ENCODE measurements at regions not wholly inside any gene's neighbourhood (a gene's known extent, or its start where the extent isn't known, plus 50 kb on each side); places are given as distances from the start of the nearest gene placed in this dataset.
A peak's percentile ranks its signal among the peaks of the same experiment; 100 is the strongest.

DNA sequence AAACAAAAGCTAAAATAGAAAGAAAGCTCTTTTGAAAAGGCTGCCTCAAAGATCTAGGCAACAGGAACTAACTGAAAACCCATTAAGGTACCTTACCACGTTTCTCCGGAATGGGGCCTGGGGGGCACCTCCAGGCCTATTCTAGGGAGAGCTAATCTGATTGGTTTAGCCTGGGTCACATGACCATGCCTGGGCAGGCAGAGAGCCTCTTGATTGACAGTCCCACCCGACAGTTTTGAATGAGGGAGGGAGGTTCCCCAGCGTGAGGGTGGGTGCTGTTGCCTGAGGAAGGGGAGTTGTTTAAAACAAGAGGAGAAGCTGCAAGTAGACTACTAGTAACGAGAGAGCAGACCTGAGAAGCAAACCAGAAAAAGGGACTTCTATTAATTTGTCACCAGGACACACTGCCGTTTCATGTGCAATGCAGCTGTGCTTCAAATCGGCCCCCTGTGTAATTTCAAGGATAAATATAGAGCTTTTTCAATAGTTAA, 143.4 kb upstream of the HS3ST2 start:
- no peak overlapping the region for H3K27ac ChIP-seq
- peak; percentile 40 to 84 for ATAC-seq
- H3K4me3 ChIP-seq: peak overlapping the region in 2 of 4 donors; percentile 6 to 26
- in situ Hi-C loops (cut with MboI; ENCODE audit: low sequenced_read_pairs in 4 of 4): loop anchor here in 1 of 4 donors (10.0 kb wide), 1 partner anchor 1496 kb away; no protein-coding TSS in a partner anchor
- H3K27me3 ChIP-seq: peaks cover 0 to 3% (median 0%) of the 10 kb centered on the region in 3 donors
- no peaks in the 10 kb centered on the region for H3K9me3 ChIP-seq
- peak; percentile 11 to 59 for DNase-seq
- TF ChIP-seq, protein P1, sequence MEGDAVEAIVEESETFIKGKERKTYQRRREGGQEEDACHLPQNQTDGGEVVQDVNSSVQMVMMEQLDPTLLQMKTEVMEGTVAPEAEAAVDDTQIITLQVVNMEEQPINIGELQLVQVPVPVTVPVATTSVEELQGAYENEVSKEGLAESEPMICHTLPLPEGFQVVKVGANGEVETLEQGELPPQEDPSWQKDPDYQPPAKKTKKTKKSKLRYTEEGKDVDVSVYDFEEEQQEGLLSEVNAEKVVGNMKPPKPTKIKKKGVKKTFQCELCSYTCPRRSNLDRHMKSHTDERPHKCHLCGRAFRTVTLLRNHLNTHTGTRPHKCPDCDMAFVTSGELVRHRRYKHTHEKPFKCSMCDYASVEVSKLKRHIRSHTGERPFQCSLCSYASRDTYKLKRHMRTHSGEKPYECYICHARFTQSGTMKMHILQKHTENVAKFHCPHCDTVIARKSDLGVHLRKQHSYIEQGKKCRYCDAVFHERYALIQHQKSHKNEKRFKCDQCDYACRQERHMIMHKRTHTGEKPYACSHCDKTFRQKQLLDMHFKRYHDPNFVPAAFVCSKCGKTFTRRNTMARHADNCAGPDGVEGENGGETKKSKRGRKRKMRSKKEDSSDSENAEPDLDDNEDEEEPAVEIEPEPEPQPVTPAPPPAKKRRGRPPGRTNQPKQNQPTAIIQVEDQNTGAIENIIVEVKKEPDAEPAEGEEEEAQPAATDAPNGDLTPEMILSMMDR (IDR thresholded peaks at IDR 0.05 in 4 of 5, conservative IDR thresholded peaks at IDR 0.05 in 1 of 5): no peak
- TF ChIP-seq POLR2A (IDR thresholded peaks at IDR 0.05): no peak
- intact Hi-C loops (cut with DNase I; ENCODE audit: low total_unique reads): no loop called here
- no peaks in the 10 kb centered on the region for H3K36me3 ChIP-seq
- peaks cover 4 to 16% of the 10 kb centered on the region in 2 donors for H3K4me1 ChIP-seq

DNA sequence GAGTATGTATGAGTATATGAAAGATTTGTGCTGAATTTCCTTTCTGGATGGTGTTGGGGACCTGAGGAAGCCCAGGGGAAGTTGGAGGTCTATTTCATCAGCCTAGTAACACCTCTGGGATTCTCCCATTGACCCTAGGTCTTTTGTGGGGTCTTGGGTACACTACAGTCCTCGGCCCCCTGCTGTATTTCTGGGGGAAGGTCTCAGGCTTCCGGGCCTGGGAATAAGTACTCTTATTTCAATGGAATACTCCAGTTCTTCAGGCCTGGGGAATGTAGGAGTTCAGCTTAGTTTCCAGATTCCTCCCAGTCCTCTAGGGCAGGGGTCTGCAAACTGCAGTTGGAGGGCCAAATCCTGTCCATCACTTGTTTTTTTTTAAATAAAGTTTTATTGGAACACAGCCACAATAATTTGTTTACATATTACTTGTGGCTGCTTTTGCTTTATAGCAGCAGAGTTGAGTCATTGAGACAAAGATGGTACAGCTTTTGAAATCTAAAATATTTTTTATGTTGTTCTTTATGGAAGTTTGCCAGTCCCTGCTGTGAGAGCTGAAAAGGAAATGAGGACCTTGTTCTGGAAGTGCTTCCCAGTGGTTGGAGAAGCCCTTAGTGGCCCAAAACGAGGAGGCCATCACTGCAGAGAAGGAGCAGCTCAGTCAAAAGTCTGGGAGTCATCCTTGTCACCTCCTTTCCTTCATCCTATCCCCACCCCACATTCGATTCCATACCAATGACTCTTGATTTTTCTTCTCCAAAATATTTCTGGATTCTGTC, 142.5 kb upstream of the HS3ST2 start:
- no peak overlapping the region for H3K27ac ChIP-seq
- H3K4me3 ChIP-seq: no peak overlapping the region
- peaks cover 4 to 16% of the 10 kb centered on the region in 2 donors for H3K4me1 ChIP-seq
- H3K27me3 ChIP-seq: no peaks in the 10 kb centered on the region
- no peaks in the 10 kb centered on the region for H3K9me3 ChIP-seq
- intact Hi-C loops (cut with DNase I; ENCODE audit: low total_unique reads) (no loop called here), in situ Hi-C loops (cut with MboI; ENCODE audit: low sequenced_read_pairs in 4 of 4) (loop anchor here in 1 of 4 donors (10.0 kb wide), 1 partner anchor 1497 kb away; no protein-coding TSS in a partner anchor)
- H3K36me3 ChIP-seq: no peaks in the 10 kb centered on the region
- TF ChIP-seq, protein P1 (IDR thresholded peaks at IDR 0.05 in 4 of 5, conservative IDR thresholded peaks at IDR 0.05 in 1 of 5): no peak
- no peak for TF ChIP-seq POLR2A (IDR thresholded peaks at IDR 0.05)
- ATAC-seq (no peak), DNase-seq (no peak)

DNA sequence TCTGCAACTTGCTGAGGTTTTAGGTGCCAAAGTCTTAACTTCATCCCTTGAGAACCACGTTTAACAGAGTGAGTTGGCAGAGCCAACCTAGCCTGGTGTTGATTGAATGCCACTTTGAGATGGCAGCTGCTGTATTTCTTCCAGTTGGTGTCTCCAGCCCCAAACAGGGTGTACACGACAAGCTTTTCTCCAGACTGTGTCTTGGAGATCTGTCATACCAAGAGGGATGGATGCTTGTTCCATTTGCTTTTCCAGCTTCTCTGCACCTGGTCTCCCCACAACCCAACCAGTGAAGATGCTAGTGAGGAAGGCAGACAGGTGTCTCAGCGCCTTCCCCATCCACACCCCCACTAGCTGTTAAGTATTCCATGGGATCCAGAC, 141.1 kb upstream of the HS3ST2 start:
- in situ Hi-C loops (cut with MboI; ENCODE audit: low sequenced_read_pairs in 4 of 4): loop anchor here in 1 of 4 donors (10.0 kb wide), 1 partner anchor 1498 kb away; no protein-coding TSS in a partner anchor
- Histone ChIP-seq H3K9me3 (no peaks in the 10 kb centered on the region), H3K4me3 (no peak overlapping the region), H3K27me3 (no peaks in the 10 kb centered on the region), H3K27ac (no peak overlapping the region), H3K36me3 (no peaks in the 10 kb centered on the region), H3K4me1 (peaks cover 4 to 16% of the 10 kb centered on the region in 2 donors)
- no peak for TF ChIP-seq POLR2A (IDR thresholded peaks at IDR 0.05)
- TF ChIP-seq, protein P1 (IDR thresholded peaks at IDR 0.05 in 4 of 5, conservative IDR thresholded peaks at IDR 0.05 in 1 of 5): no peak
- intact Hi-C loops (cut with DNase I; ENCODE audit: low total_unique reads): no loop called here
- DNase-seq (no peak), ATAC-seq (no peak)

DNA sequence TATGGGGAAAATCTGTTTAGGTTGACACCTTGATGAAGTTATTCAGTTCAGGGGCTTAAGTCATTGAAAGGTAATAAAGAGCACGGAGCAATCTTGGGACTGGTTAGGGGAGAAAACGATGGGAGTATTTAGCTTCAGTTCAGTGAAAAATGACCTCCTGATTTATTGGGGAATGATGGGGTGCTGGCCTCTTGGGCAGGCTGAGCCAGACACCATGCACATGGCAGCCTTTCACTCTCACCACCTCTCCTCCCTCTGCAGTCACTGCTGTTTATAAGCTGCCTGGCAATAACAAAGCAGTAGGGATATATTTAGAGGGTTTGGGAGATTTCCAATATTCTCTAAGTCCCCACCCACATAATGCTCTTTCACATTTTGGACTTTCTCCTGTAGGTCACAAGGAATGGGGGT, 140.5 kb upstream of the HS3ST2 start:
- H3K9me3 ChIP-seq: no peaks in the 10 kb centered on the region
- H3K27ac ChIP-seq: no peak overlapping the region
- in situ Hi-C loops (cut with MboI; ENCODE audit: low sequenced_read_pairs in 4 of 4): loop anchor here in 1 of 4 donors (10.0 kb wide), 1 partner anchor 1499 kb away; no protein-coding TSS in a partner anchor
- no peak overlapping the region for H3K4me3 ChIP-seq
- no peaks in the 10 kb centered on the region for H3K27me3 ChIP-seq
- intact Hi-C loops (cut with DNase I; ENCODE audit: low total_unique reads): no loop called here
- TF ChIP-seq, protein P1 (IDR thresholded peaks at IDR 0.05 in 4 of 5, conservative IDR thresholded peaks at IDR 0.05 in 1 of 5): no peak
- TF ChIP-seq POLR2A (IDR thresholded peaks at IDR 0.05): no peak
- ATAC-seq: peak in 1 of 2 donors; percentile 36
- no peak for DNase-seq
- H3K36me3 ChIP-seq: no peaks in the 10 kb centered on the region
- peaks cover 4 to 16% of the 10 kb centered on the region in 2 donors for H3K4me1 ChIP-seq

Measured in gastrocnemius medialis (tissue), 4 donors.